ENCODE measurements at regions not wholly inside any gene's neighbourhood (a gene's known extent, or its start where the extent isn't known, plus 50 kb on each side); places are given as distances from the start of the nearest gene placed in this dataset.

- Histone ChIP-seq H3K9me2 (replicated peaks; ENCODE audit: insufficient read depth, low read length) (no peaks in the 10 kb centered on the region), H2AFZ (ENCODE audit: low read depth, low read length, severe bottlenecking) (no peak overlapping the region), H3K9ac (ENCODE audit: low read length) (no peak overlapping the region), H3K36me3 (ENCODE audit: low read length) (no peaks in the 10 kb centered on the region), H3K27ac (ENCODE audit: low read depth, low read length) (no peak overlapping the region), H3K27me3 (ENCODE audit: low read length) (no peaks in the 10 kb centered on the region), H3F3A (ENCODE audit: insufficient read depth) (no peaks in the 10 kb centered on the region), H4K20me1 (ENCODE audit: low read depth, low read length) (no peaks in the 10 kb centered on the region), H3K4me2 (ENCODE audit: low read depth, low read length, poor library complexity, severe bottlenecking) (no peak overlapping the region), H3K9me3 (ENCODE audit: insufficient read depth, low read length) (no peaks in the 10 kb centered on the region), H3K4me3 (ENCODE audit: insufficient read depth, low read length, poor library complexity, severe bottlenecking) (no peak overlapping the region), H3K79me2 (ENCODE audit: insufficient read depth, low read length) (no peaks in the 10 kb centered on the region)
- TF ChIP-seq CTCF (IDR thresholded peaks at IDR 0.05; ENCODE audit: insufficient read depth, low read length, poor library complexity, severe bottlenecking) (no peak), EZH2phosphoT487 (conservative IDR thresholded peaks at IDR 0.05; ENCODE audit: low read length) (no peak)
Observed at GRCh38 chr17:13365331-13365730, 236.4 kb downstream of the HS3ST3A1 start.

GRCh38 chr17:13363771-13364170 lies 238.0 kb downstream of the HS3ST3A1 start:
- Histone ChIP-seq H3K4me3 (ENCODE audit: insufficient read depth, low read length, poor library complexity, severe bottlenecking) (no peak overlapping the region), H3K79me2 (ENCODE audit: insufficient read depth, low read length) (no peaks in the 10 kb centered on the region), H3K9me3 (ENCODE audit: insufficient read depth, low read length) (no peaks in the 10 kb centered on the region), H3K36me3 (ENCODE audit: low read length) (no peaks in the 10 kb centered on the region), H3K9me2 (replicated peaks; ENCODE audit: insufficient read depth, low read length) (no peaks in the 10 kb centered on the region), H3K9ac (ENCODE audit: low read length) (no peak overlapping the region), H3K4me2 (ENCODE audit: low read depth, low read length, poor library complexity, severe bottlenecking) (no peak overlapping the region), H4K20me1 (ENCODE audit: low read depth, low read length) (no peaks in the 10 kb centered on the region), H3K27ac (ENCODE audit: low read depth, low read length) (no peak overlapping the region), H3K27me3 (ENCODE audit: low read length) (no peaks in the 10 kb centered on the region), H3F3A (ENCODE audit: insufficient read depth) (no peaks in the 10 kb centered on the region), H2AFZ (ENCODE audit: low read depth, low read length, severe bottlenecking) (no peak overlapping the region)
- TF ChIP-seq EZH2phosphoT487 (conservative IDR thresholded peaks at IDR 0.05; ENCODE audit: low read length) (no peak), CTCF (IDR thresholded peaks at IDR 0.05; ENCODE audit: insufficient read depth, low read length, poor library complexity, severe bottlenecking) (no peak)

GRCh38 chr17:13362341-13363122 lies 239.2 kb downstream of the HS3ST3A1 start:
- no peaks in the 10 kb centered on the region for H4K20me1 ChIP-seq (ENCODE audit: low read depth, low read length)
- H3K9me2 ChIP-seq (replicated peaks; ENCODE audit: insufficient read depth, low read length): no peaks in the 10 kb centered on the region
- no peak overlapping the region for H3K27ac ChIP-seq (ENCODE audit: low read depth, low read length)
- H3K9ac ChIP-seq (ENCODE audit: low read length): no peak overlapping the region
- no peaks in the 10 kb centered on the region for H3K27me3 ChIP-seq (ENCODE audit: low read length)
- no peak overlapping the region for H3K4me3 ChIP-seq (ENCODE audit: insufficient read depth, low read length, poor library complexity, severe bottlenecking)
- H3K36me3 ChIP-seq (ENCODE audit: low read length): no peaks in the 10 kb centered on the region
- no peak overlapping the region for H2AFZ ChIP-seq (ENCODE audit: low read depth, low read length, severe bottlenecking)
- no peaks in the 10 kb centered on the region for H3K9me3 ChIP-seq (ENCODE audit: insufficient read depth, low read length)
- TF ChIP-seq CTCF (IDR thresholded peaks at IDR 0.05; ENCODE audit: insufficient read depth, low read length, poor library complexity, severe bottlenecking): no peak
- TF ChIP-seq EZH2phosphoT487 (conservative IDR thresholded peaks at IDR 0.05; ENCODE audit: low read length): no peak
- no peak overlapping the region for H3K4me2 ChIP-seq (ENCODE audit: low read depth, low read length, poor library complexity, severe bottlenecking)
- H3F3A ChIP-seq (ENCODE audit: insufficient read depth): no peaks in the 10 kb centered on the region
- no peaks in the 10 kb centered on the region for H3K79me2 ChIP-seq (ENCODE audit: insufficient read depth, low read length)

Data from SU-DHL-6 (cell line).